GM19239 (cell line): ENCODE measurements at regions not wholly inside any gene's neighbourhood (a gene's known extent, or its start where the extent isn't known, plus 50 kb on each side); places are given as distances from the start of the nearest gene placed in this dataset.
A peak's percentile ranks its signal among the peaks of the same experiment; 100 is the strongest.

Experiments used
- DNase-seq: peaks from one replicate; pipeline ENCODE4 v3.0.0; 2011; ENCODE audit warnings: low spot score; ENCODE audit not compliant: insufficient read length
- FAIRE-seq: peaks from 2 replicates; lab custom pipeline; 2011; peaks lifted over from hg19 to GRCh38; lab: Jason Lieb, UNC

DNA sequence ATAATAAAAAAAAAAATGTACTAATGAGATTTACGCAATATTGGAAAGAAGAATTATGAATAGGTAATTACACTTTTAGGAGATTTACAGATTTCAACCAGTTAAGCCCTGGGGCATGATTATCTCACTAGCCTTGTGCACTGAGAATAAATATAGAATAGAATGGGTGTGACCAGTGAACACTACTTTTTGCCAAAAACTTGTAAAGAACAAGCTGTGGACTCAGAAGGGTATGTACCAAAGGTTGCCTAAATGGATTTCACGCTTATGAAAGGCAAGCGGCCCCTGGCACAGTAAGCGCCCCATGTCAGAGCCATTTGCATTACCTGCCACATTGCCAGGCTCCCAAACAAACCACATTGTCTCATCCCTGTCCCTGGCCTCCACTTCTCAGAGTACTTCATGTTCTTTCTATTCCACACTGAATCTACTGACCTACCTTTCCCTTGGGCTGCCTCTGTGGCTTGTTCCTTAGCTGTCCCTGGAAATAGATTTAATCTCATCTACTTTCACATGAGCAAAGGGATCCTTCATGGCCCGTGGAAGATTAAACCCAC, 170.6 kb upstream of the DIO2 start:
- DNase-seq: no peak
- FAIRE-seq: no peak

DNA sequence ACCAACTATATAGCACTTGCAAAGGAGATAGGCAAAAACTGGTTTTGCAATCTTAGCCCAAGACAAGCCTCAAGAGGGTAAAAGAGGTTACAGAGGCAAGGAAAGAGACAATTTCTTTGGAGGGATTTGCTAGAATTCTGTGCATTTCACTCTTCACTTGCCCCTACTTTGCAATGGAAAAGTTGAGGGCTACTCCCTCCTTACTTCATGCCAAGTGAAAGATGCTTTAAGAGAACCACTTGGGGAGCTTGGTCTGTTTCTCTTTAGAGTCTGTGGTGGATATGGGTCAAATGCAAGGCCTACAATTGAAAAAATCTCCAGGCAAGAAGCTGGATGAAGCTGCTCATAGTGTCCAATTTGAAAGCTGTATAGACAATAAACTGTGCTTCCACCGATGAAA, 167.7 kb upstream of the DIO2 start:
- DNase-seq (no peak), FAIRE-seq (no peak)

DNA sequence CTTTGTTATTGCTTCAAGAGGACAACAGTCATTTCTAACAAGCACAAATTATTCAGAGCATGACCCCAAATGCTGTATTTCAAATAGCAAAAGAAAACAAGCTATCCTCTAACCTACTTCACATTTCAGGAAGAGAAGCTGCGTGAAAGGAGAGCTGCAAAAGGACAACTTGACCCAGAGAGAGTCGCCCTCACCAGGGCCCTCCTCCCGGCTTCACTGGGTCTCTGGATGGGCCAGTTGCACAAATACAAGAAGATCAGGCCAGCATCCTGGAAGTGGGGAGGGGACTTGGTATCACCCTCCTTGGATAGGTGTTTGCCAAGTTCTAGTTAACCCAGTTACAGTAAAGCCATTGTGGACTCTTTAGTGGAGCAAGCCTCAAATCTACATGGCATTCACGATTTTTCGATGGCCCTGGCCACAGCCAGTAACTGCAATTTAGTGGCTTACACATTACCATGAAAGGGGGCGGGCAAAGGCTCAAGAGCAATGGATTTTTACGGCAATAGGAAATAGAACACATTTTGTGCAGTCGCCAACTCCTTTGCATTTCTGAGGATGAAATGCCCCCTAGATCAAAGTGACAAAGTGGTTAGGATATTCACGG, 166.9 kb upstream of the DIO2 start:
- DNase-seq (no peak), FAIRE-seq (no peak)

GRCh38 chr14:80364816-80365215, 153.5 kb upstream of the DIO2 start:
- no peak for DNase-seq
- no peak for FAIRE-seq

DNA sequence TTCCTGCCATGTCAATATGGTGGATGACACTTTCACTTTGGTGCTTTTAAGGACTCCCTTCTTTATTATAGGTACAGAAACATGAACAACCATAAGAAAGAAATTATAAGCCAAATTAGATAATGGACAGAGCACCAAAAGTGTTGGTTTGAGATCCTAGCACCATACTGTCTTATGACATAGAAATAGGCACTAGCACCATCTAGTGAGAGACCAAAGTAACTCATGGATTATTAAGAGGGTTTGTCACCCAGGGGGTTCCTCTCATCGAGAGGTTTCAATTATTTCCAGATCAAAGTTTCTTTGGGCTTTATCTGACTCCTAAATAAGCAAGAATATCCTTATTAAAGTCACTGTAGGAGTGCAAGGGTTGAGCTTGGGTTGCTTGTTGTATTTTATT, 153.0 kb upstream of the DIO2 start:
- DNase-seq (no peak), FAIRE-seq (peak; percentile 68)

GRCh38 chr14:80358112-80358511, 146.8 kb upstream of the DIO2 start:
- FAIRE-seq (no peak), DNase-seq (no peak)

GRCh38 chr14:80356413-80356812, 145.1 kb upstream of the DIO2 start:
- DNase-seq: no peak
- FAIRE-seq: no peak

DNA sequence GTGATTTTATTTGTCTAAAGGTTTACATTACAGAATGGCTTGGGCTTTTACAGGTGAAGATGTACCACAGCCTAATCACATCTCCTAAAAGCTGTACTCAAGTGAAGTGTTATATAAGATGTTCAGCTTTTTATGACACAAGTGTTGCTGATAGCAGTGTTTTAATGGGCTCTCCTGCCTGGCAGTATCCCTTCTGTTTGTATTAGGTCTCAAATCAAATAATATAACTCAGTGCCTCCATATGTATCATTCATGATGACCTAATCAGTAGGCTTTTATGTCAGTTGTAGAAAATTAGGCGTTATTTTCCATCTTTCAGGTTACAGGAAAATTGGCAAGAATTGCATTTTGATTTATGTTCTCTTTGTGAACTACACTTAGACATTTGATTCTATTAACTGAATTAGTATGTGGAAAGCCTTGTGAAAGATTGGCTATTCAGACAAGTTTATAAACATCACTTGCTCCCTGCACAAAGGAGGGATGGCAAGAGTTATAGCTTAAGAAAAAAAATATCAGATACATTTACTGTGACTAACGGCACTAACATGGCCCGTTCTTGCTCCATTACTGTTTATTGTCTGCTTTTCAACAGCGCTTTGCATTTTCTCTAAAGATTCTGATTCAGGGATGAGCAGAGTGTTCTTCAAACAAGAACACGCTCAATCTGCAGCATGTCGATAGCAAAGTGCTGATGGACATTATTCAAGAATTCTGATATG, 143.7 kb upstream of the DIO2 start:
- FAIRE-seq (no peak), DNase-seq (no peak)

GRCh38 chr14:80352471-80352870, 141.2 kb upstream of the DIO2 start:
- no peak for DNase-seq
- FAIRE-seq: no peak

GRCh38 chr14:80350707-80351106, 139.4 kb upstream of the DIO2 start:
- no peak for DNase-seq
- no peak for FAIRE-seq

- no peak for DNase-seq
- FAIRE-seq: no peak
Observed at GRCh38 chr14:80346395-80346794, 135.1 kb upstream of the DIO2 start.

GRCh38 chr14:80344208-80344607, 132.9 kb upstream of the DIO2 start:
- DNase-seq (no peak), FAIRE-seq (no peak)

DNA sequence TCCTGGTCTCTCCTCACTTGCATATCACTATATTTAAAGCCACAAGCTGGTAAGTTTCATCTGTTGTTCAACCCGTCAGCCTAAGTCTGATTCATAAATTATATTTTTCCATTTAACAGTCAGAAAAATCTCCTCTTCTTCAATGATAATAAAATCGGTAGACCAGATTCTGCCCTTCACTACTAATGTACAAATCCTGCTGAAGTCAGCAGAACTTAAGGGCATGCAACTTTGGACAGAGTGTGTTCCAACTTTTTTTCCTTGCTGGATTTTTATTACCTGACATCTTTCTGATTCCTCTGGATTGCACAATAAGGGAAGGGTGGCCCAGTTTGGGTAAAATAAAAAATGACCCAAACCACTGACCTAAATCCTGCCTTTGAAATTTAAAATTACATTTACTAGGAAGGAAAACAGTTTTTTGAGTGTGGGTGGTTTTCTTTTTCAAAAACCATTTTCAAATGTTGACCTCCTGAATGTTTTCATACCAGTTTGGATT, 125.4 kb upstream of the DIO2 start:
- DNase-seq (no peak), FAIRE-seq (no peak)

DNA sequence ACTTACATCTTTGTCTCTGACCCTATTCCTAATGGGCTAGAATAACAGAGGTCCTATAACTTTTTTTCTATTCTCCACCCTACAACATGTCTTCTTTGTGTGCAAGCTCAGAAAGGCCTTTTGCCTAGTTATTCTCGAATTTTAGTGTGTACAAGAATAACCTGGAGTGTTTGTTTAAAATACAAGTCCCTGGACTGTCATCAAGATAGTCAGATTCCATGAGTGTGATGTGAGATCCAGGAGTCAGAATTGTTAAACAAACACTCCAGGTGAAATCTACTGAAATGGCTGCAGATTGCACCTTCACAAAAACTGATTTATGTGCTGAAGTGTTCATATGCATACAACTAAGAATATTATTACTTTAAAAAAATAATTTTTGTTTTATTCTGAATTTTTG, 114.4 kb upstream of the DIO2 start:
- no peak for FAIRE-seq
- DNase-seq: no peak

DNA sequence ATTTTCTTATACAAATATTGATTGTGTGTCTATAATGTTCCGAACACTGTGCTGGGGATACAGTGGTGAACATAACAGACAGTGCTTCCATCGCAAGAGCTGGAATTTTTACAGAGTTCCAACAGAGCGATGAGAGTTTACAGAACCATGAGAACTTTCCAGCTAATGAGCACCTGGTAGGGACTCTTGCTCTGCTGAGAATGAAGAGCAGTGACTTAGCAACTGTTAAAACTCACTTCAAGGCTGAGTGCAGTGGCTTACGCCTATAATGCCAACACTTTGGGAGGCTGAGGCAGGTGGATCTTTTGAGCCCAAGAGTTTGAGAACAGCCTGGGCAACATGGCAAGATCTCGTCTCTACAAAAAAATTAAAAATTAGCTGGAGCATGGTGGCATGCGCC, 113.8 kb upstream of the DIO2 start:
- no peak for DNase-seq
- FAIRE-seq: no peak

DNA sequence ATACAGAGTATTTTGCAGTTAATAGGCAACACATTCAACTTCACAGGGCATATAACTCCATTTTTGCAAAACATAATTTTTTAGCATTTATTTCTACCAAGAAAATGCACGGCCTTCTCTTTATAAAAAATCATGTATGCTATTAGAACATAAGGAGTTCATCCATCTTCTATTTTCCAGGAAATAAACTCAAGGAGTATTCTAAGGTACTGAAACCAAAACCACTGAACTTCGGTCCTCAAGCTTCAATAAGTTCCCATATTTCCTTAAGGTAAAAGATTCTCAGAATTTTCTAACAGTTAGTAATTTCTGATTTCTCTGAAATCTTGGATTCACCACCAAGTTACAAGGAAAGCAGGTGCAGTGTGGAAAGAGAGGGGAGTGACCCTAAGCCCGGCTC, 113.3 kb upstream of the DIO2 start:
- FAIRE-seq (no peak), DNase-seq (no peak)

- no peak for DNase-seq
- FAIRE-seq: no peak
Observed at GRCh38 chr14:80323038-80323665, 111.8 kb upstream of the DIO2 start.

- FAIRE-seq: no peak
- no peak for DNase-seq
Observed at GRCh38 chr14:80316441-80316840, 105.1 kb upstream of the DIO2 start.

- FAIRE-seq (no peak), DNase-seq (no peak)
Observed at GRCh38 chr14:80315681-80316080, 104.4 kb upstream of the DIO2 start.

DNA sequence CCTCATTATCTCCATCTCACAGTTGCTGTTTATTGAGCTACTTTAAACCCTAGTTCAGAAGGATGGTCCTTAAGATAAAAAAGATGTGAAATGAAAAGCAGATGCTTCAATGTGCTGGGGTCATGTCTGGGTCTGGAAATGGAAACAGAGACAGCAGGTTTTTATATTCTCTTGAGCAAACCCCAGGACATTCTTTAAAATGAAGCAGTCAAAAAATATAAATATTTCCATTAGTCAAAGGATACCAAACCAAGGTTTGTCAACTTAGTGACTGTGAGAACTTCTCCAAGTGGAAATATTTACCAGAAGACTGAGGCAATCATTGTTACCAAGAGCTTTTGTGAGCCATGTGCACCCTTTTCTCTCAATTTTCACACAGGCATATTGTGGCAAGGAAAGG, 102.5 kb upstream of the DIO2 start:
- no peak for FAIRE-seq
- no peak for DNase-seq
